ENCODE measurements at regions not wholly inside any gene's neighbourhood (a gene's known extent, or its start where the extent isn't known, plus 50 kb on each side); places are given as distances from the start of the nearest gene placed in this dataset.

DNA sequence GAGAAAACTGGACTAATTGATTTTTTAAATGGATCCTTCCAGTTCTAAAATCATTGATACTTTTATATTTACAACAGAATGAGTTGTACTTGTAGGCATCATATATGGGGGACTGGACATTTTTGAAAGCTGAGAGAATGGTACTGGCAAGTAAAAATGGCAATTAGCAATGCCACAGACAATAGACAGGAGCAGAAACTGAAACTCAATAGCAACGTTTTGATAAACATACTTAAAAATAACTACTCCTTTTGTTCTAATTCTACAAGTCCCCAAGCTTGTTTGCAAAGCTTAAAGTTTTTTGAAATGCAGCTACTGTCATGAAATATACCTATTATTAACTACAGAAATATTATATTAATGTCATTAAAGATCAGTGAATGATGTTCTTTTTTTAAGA lies 52.8 kb upstream of the FBXL7 start:
- no peak for DNase-seq (ENCODE audit: low read depth in 2 of 2)

- DNase-seq (ENCODE audit: low read depth in 2 of 2), result no peak
Observed at GRCh38 chr5:15446552-15446951, 53.4 kb upstream of the FBXL7 start.

DNA sequence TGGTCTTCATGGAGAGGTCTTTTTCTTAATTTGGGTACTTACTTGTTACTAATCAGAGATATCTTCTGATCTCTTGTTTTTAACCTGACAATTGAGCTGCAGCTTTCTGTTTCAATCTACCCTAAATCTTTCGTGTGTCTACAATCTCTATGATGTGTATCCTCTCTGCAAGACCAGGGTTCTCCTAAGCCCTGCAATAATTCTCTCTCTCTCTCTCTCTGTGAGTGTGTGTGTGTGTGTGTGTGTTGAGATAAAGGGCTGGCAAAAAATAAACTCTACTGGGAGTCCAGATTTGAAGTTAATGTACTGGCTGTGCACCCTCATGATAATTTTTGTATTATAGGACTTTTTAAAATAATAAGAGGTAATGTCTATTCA lies 57.8 kb upstream of the FBXL7 start:
- no peak for DNase-seq (ENCODE audit: low read depth in 2 of 2)

DNA sequence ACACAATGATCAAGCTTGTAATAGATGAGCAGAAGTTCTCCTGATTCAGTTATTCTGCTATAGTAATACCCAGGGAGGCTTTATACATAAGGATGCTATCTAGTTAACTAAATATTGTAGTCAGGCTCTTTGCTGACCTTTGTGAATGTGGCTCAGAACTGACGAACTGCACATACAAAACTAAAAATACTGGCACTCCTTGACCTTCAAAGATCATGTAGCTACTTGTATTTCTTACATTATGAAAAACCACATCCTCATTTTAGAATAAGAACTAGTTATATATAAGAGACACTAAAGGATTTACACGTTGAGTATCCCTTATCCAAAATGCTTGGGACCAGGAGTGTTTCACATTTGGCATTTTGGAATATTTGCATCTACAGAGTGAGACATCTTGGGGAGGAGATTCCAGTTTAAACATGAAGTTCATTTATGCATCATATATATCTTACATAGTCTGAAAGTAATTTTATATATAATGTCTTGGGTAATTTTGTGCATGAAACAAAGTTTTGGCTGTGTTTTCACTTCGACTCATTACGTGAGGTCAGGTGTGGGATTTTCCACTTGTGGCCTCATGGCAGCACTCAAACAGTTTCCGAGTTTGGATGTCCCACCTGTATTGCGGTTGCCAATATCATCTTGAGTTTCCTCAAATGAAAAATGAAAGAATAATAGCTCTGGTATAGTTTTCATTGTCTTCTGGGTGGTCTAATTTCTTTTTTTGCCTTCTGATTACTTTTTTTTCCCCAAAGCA lies 58.4 kb upstream of the FBXL7 start:
- DNase-seq (ENCODE audit: low read depth in 2 of 2), result no peak

GRCh38 chr5:15440434-15440833 lies 59.5 kb upstream of the FBXL7 start:
- DNase-seq (ENCODE audit: low read depth in 2 of 2), result no peak

GRCh38 chr5:15439801-15440200 lies 60.2 kb upstream of the FBXL7 start:
- DNase-seq (ENCODE audit: low read depth in 2 of 2), result no peak

DNA sequence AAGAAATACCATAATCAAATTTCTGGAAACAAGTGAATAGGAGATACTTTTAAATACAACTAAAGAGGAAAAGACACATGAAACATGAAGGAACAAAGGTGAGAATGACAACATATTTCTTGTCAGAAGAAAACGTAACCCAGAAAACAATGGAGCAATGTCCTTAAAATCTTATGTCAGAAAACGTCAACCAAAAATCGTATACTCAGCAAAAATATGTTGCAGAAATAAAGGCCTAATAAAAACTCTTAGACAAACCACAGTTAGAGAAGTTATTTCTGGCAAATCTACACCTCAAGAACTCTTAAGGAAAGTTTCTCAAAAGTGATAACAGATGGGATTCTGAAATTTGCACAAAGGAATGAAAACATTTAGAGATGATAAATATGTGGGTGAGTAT lies 66.3 kb upstream of the FBXL7 start:
- no peak for DNase-seq (ENCODE audit: low read depth in 2 of 2)

- DNase-seq (ENCODE audit: low read depth in 2 of 2), result no peak
Observed at GRCh38 chr5:15431923-15432322, 68.1 kb upstream of the FBXL7 start.

GRCh38 chr5:15425766-15426165 lies 74.2 kb upstream of the FBXL7 start:
- DNase-seq (ENCODE audit: low read depth in 2 of 2), result no peak

- no peak for DNase-seq (ENCODE audit: low read depth in 2 of 2)
Observed at GRCh38 chr5:15424769-15425168, 75.2 kb upstream of the FBXL7 start.

DNA sequence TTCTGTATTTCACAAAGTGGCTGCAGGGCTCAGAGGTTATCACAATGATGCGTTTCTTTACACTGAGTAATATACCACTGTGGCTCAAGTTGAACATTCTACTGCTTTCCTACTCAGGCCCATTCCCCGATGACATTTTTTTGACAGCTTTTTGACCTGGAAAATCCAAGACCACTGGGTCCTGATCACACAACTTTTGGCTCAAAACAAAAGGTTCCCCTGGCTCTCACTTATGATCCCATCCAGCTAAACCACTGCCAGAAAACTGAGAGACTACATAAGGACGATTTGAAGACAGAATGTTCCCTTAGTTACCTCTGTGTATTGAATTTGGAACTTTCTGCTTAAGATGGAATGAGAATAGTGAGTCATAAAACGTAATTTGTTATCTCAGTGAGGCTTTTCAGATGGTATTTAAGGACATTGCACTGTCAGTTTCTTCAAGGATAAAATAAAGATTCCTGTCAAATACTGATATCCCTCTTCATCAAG lies 78.0 kb upstream of the FBXL7 start:
- no peak for DNase-seq (ENCODE audit: low read depth in 2 of 2)

DNA sequence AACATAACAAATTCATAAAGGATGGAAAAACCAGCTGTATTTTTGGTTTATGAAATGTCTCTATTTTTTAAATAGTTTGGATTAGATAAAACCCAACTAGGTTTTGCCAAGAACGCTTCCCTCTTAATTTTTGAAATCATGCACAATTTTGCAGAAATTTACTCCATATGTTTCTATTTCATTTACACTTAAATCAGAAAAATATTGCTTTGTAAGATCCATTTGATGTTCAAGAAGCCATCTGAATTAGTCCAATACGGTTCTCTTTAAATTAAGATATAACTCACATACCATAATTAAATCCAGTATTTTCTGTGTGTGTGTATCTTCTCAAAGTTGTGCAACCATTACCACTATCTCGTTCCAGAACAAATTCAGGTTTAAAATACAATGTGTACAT lies 78.6 kb upstream of the FBXL7 start:
- DNase-seq (ENCODE audit: low read depth in 2 of 2), result no peak

GRCh38 chr5:15420201-15420600 lies 79.8 kb upstream of the FBXL7 start:
- no peak for DNase-seq (ENCODE audit: low read depth in 2 of 2)

GRCh38 chr5:15417156-15417555 lies 82.8 kb upstream of the FBXL7 start:
- DNase-seq (ENCODE audit: low read depth in 2 of 2), result no peak

- no peak for DNase-seq (ENCODE audit: low read depth in 2 of 2)
Observed at GRCh38 chr5:15406478-15406877, 93.5 kb upstream of the FBXL7 start.

- no peak for DNase-seq (ENCODE audit: low read depth in 2 of 2)
Observed at GRCh38 chr5:15393146-15393545, 106.8 kb upstream of the FBXL7 start.

GRCh38 chr5:15391704-15392397 lies 108.1 kb upstream of the FBXL7 start:
- DNase-seq (ENCODE audit: low read depth in 2 of 2), result no peak

DNA sequence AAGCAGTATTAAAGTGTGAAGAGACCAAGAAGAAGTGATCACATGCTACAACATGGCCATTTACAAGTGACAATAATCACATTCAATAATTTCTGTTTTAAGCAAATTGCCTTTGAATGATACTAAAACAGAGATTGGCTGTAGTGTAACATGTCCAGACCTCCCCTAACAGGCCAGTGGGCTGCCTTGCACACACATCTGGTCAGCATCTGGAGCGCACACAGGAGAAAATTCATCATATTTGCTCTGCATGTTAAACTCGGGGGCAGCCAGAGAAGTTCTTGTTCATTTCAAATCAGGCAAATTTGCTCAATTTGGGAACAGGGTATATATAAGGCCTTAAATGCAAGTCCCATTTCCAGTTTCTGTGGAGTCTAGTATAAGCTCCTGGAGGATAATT lies 111.1 kb upstream of the FBXL7 start:
- no peak for DNase-seq (ENCODE audit: low read depth in 2 of 2)

DNA sequence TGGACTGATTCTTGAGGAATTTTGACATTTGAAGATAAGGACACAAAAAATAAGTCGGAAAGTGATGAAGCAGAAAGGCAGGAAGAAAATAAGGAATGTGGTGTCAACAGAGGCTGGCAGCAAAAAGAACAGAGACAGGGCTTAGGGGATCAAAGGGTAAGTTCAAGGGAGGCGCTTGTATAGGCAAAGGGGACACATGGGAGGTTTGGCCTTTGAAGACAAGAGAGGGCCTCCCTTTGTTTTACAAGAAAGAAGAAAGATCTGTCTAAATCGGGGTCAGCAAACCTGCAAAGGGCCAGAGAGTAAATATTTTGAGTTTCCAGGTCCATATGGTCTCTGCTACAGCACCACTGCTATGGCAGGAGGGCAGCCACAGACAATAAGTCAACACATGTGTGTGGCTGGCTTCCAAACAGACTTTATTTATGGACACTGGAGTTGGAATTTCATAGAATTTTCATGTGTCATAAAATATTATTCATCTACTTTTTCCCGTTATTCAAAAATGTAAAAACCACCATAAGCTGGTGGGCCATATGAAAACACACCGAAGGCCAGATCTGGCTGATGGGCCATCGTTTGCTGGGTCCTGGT lies 112.0 kb upstream of the FBXL7 start:
- no peak for DNase-seq (ENCODE audit: low read depth in 2 of 2)

DNA sequence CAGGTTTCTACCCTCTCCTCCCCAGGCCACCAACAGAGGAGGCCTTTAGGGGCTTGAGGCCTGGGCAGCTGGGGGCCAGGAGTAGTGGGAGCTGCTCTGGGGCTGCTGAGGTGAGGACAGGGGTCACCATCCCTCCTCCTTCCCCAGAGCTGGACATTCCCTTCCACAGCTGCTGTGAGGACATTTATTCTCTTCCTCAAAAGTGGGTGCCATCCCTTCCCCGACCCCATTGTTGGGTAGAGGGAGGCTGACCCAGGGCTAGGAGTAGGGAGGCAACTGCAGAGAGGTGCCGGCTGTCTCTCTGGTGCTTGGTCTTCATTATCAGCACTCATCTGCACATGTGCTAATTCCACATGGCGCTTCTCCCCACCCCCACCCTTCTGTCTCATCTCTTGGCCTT lies 113.9 kb upstream of the FBXL7 start:
- DNase-seq (ENCODE audit: low read depth in 2 of 2), result no peak

GRCh38 chr5:15385553-15385952 lies 114.4 kb upstream of the FBXL7 start:
- no peak for DNase-seq (ENCODE audit: low read depth in 2 of 2)

DNA sequence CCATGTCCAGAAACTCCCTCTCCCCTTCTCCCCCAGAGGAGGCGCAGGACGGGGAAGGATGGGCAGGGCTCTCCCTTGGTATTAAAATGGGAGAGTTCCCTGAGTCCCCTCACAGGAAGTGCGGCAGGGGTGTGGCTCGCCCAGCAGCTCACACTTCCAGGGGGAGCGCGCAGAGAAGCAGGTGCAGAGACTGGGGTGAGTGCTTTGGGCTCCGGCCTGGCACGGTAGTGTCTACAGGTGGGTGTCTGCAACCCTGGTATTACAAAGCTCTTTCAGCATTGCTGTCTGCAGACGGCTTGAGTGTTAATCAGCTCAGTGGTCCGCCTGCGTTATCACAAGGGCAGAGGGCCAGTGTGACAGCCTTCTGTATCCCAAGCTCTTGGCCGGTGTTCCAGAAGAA lies 114.9 kb upstream of the FBXL7 start:
- DNase-seq (ENCODE audit: low read depth in 2 of 2), result no peak

- no peak for DNase-seq (ENCODE audit: low read depth in 2 of 2)
Observed at GRCh38 chr5:15384581-15384980, 115.4 kb upstream of the FBXL7 start.

All from stimulated activated CD4-positive, alpha-beta T cell treated with anti-CD3 and anti-CD28 coated beads, Interleukin-1b, Interleukin-23, amount 100 ng/mL, for 1 hour (primary cell).